PC-9 (cell line): ENCODE measurements at regions not wholly inside any gene's neighbourhood (a gene's known extent, or its start where the extent isn't known, plus 50 kb on each side); places are given as distances from the start of the nearest gene placed in this dataset.

ENCODE experiments used
- CTCF ChIP-seq: fragments of 200-600 bp; sonication (generic); conservative IDR thresholded peaks from 2 replicates; pipeline ENCODE4 v1.6.1; 2017; ENCODE audit warnings: mixed run types, antibody characterized with exemption, mild to moderate bottlenecking, moderate library complexity
- EZH2 ChIP-seq: fragments of 200-600 bp; sonication (generic); IDR thresholded peaks from 2 replicates; pipeline ENCODE4 v1.8.0; 2017; ENCODE audit warnings: antibody characterized with exemption, low read depth

- TF ChIP-seq CTCF (no peak), EZH2 (no peak)
Observed at GRCh38 chr1:175871647-175872046, 128.3 kb upstream of the TNR start.
